KMS-11 (cell line): ENCODE measurements at regions not wholly inside any gene's neighbourhood (a gene's known extent, or its start where the extent isn't known, plus 50 kb on each side); places are given as distances from the start of the nearest gene placed in this dataset.

Experiments used
- H2AFZ ChIP-seq: fragments of 200-600 bp; sonication (generic); 2 replicates; pipeline ENCODE4 v1.6.1; 2016; ENCODE audit warnings: antibody characterized with exemption, mixed run types, low read depth
- H3K27ac ChIP-seq: fragments of 200-600 bp; sonication (generic); 2 replicates; pipeline ENCODE4 v1.6.1; 2016; ENCODE audit warnings: mild to moderate bottlenecking, mixed run types
- H3K27me3 ChIP-seq: fragments of 200-600 bp; sonication (generic); 2 replicates; pipeline ENCODE4 v1.6.1; 2017; ENCODE audit warnings: mild to moderate bottlenecking, low read depth, mixed run types, moderate library complexity; ENCODE audit not compliant: insufficient read depth
- H3K36me3 ChIP-seq: fragments of 200-600 bp; sonication (generic); 2 replicates; pipeline ENCODE4 v1.6.1; 2017; ENCODE audit warnings: mild to moderate bottlenecking, mixed run types; ENCODE audit not compliant: insufficient read depth
- H3K4me1 ChIP-seq: fragments of 200-600 bp; sonication (generic); 2 replicates; pipeline ENCODE4 v1.6.1; 2016; ENCODE audit warnings: mild to moderate bottlenecking, low read depth, mixed run types; ENCODE audit not compliant: poor library complexity, severe bottlenecking
- H3K4me2 ChIP-seq: fragments of 200-600 bp; sonication (generic); 2 replicates; pipeline ENCODE4 v1.7.0; 2016; ENCODE audit warnings: mild to moderate bottlenecking, mixed run types
- H3K4me3 ChIP-seq: fragments of 200-600 bp; sonication (generic); IDR thresholded peaks from 2 replicates; pipeline ENCODE4 v1.6.1; 2017; ENCODE audit warnings: low read depth, low read length, mixed read lengths; ENCODE audit not compliant: insufficient read depth
- H3K79me2 ChIP-seq: fragments of 200-600 bp; sonication (generic); 2 replicates; pipeline ENCODE4 v1.6.1; 2016; ENCODE audit warnings: low read depth, mixed run types; ENCODE audit not compliant: insufficient read depth
- H3K9ac ChIP-seq: fragments of 200-600 bp; sonication (generic); 2 replicates; pipeline ENCODE4 v1.6.1; 2016; ENCODE audit warnings: mild to moderate bottlenecking, mixed run types
- H4K20me1 ChIP-seq: fragments of 200-600 bp; sonication (generic); 2 replicates; pipeline ENCODE4 v1.6.1; 2016; ENCODE audit warnings: mild to moderate bottlenecking, mixed run types; ENCODE audit not compliant: insufficient read depth
- CTCF ChIP-seq: fragments of 200-600 bp; sonication (generic); conservative IDR thresholded peaks from 2 replicates; pipeline ENCODE4 v1.6.1; 2017; ENCODE audit warnings: low read depth, mild to moderate bottlenecking, antibody characterized with exemption, low read length, moderate library complexity, mixed read lengths

- Histone ChIP-seq H3K36me3 (no peaks in the 10 kb centered on the region), H3K4me2 (no peak overlapping the region), H3K4me3 (no peak overlapping the region), H3K4me1 (no peaks in the 10 kb centered on the region), H3K27ac (no peak overlapping the region), H2AFZ (no peak overlapping the region), H3K27me3 (no peaks in the 10 kb centered on the region), H3K79me2 (no peaks in the 10 kb centered on the region), H3K9ac (no peak overlapping the region), H4K20me1 (no peaks in the 10 kb centered on the region)
- no peak for TF ChIP-seq CTCF
Observed at GRCh38 chr17:36756695-36757094, 155.3 kb downstream of the MRM1 start.

DNA sequence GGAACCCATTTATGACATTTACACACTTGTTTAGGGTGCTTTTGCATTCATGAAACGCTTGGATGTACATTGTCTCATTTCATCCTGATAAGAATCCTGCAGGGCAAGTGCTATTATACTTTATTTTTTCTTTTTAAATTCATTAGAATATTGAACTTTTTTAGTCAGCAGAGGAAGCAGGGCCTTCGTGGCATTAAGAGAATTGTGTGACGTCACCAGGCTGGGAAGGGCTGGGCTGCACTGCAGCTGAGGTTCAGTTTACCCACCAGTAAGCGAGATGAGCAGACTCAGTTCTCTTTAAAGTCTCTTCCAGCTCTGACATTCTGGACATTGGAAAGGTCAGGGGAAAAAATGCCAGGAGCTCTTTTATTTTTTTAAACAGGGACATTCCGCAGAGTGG is 159.0 kb downstream of the MRM1 start:
- no peak overlapping the region for H3K4me3 ChIP-seq
- H2AFZ ChIP-seq, result no peak overlapping the region
- H3K79me2 ChIP-seq, result no peaks in the 10 kb centered on the region
- H3K27ac ChIP-seq, result no peak overlapping the region
- H4K20me1 ChIP-seq, result no peaks in the 10 kb centered on the region
- H3K4me2 ChIP-seq, result no peak overlapping the region
- H3K27me3 ChIP-seq, result no peaks in the 10 kb centered on the region
- no peak for TF ChIP-seq CTCF
- no peaks in the 10 kb centered on the region for H3K36me3 ChIP-seq
- H3K9ac ChIP-seq, result no peak overlapping the region
- H3K4me1 ChIP-seq, result no peaks in the 10 kb centered on the region

DNA sequence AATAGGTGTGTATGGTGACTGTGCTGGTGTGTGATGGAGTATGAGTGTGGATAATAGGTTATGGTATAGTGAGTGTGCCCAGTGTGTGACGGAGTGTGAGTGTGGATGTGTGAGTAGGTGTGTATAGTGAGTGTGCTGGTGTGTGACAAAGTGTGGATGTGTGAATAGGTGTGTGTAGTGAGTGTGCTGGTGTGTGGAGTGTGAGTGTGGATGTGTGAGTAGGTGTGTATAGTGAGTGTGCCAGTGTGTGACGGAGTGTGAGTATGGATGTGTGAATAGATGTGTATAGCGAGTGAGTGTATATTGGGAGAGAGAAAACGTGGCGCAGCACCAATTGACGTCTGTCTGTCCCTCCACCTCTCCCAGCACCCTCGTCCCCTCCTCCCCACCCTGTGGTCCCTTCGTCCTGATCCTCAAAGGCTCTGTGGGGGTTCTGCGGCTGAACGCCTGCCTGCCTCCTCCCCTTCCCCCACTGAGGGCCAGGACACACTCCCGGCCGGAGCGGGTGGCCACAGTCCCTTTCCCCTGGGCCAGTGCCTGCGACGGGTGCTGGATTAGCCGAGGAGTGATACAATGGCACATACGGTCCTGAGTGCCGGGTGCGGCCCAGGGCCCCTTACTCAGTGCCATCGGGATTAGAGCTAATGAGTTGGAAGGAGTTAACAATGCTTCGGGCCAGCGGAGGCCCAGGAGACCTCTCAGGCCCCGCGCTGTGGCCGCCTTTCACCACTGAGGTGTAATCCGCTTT is 160.0 kb downstream of the MRM1 start:
- H3K27ac ChIP-seq, result no peak overlapping the region
- no peak overlapping the region for H3K9ac ChIP-seq
- H2AFZ ChIP-seq, result no peak overlapping the region
- H3K4me2 ChIP-seq, result no peak overlapping the region
- no peak overlapping the region for H3K4me3 ChIP-seq
- H4K20me1 ChIP-seq, result no peaks in the 10 kb centered on the region
- no peaks in the 10 kb centered on the region for H3K36me3 ChIP-seq
- H3K4me1 ChIP-seq, result no peaks in the 10 kb centered on the region
- H3K79me2 ChIP-seq, result no peaks in the 10 kb centered on the region
- TF ChIP-seq CTCF, result no peak
- H3K27me3 ChIP-seq, result no peaks in the 10 kb centered on the region

DNA sequence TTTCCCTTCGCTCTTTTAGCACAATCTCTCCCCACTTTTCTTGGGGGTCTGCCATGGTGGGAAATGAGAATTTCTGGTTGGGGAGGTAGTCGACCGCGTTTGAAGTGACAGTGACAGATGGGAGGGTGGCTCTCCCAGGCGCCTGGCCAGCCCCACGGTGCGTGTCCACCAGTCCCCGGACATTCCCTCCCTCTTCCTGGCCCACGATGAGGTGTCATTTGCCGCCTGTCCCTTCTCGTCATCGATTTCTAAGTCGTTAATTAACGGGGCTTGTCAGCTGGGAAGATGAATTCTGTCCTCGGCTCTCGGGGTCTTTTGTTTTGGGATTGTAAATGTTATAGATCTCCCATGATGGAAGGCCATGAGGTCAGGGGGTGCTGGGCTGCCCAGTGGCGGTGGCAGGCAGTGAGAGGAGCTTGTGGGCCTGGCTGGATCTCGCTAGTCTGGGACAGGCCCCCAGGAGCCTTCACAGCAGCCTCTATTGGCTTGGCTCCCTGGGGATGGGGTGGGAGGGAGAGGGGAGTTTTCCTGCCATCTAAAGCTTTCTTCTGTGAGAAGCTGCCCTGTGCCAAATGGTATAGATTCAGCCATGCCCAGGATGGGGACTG is 164.2 kb downstream of the MRM1 start:
- Histone ChIP-seq H3K9ac (no peak overlapping the region), H2AFZ (no peak overlapping the region), H4K20me1 (no peaks in the 10 kb centered on the region), H3K4me2 (no peak overlapping the region), H3K79me2 (no peaks in the 10 kb centered on the region), H3K27ac (no peak overlapping the region), H3K4me1 (no peaks in the 10 kb centered on the region), H3K4me3 (no peak overlapping the region), H3K36me3 (no peaks in the 10 kb centered on the region), H3K27me3 (no peaks in the 10 kb centered on the region)
- no peak for TF ChIP-seq CTCF
